OCI-LY3 (cell line): ENCODE measurements at regions not wholly inside any gene's neighbourhood (a gene's known extent, or its start where the extent isn't known, plus 50 kb on each side); places are given as distances from the start of the nearest gene placed in this dataset.

Experiments
- CTCF ChIP-seq: fragments of 200-600, 300-600 bp; sonication (generic); IDR thresholded peaks from 2 replicates; pipeline ENCODE4 v1.5.1; 2014; ENCODE audit warnings: antibody characterized with exemption, low read length, low read depth
- EZH2phosphoT487 ChIP-seq: fragments of 200-600 bp; shearing (Covaris generic); IDR thresholded peaks from 2 replicates; pipeline ENCODE4 v1.6.1; 2018; ENCODE audit warnings: antibody characterized with exemption, mixed run types, low read depth

- TF ChIP-seq CTCF = no peak
- TF ChIP-seq EZH2phosphoT487 = no peak
Observed at GRCh38 chr5:88551724-88552345, 283.2 kb upstream of the TMEM161B start.
